ENCODE measurements at regions not wholly inside any gene's neighbourhood (a gene's known extent, or its start where the extent isn't known, plus 50 kb on each side); places are given as distances from the start of the nearest gene placed in this dataset.

- no peak for DNase-seq
Observed at GRCh38 chr14:36408388-36408787, 88.0 kb upstream of the MBIP start.

GRCh38 chr14:36405589-36406274 is 85.3 kb upstream of the MBIP start:
- DNase-seq, result no peak

GRCh38 chr14:36402867-36403266 is 82.4 kb upstream of the MBIP start:
- no peak for DNase-seq

- no peak for DNase-seq
Observed at GRCh38 chr14:36398463-36399291, 78.2 kb upstream of the MBIP start.

GRCh38 chr14:36397357-36397756 is 76.9 kb upstream of the MBIP start:
- DNase-seq, result no peak

GRCh38 chr14:36396798-36397197 is 76.4 kb upstream of the MBIP start:
- no peak for DNase-seq

- no peak for DNase-seq
Observed at GRCh38 chr14:36394593-36394992, 74.2 kb upstream of the MBIP start.

- no peak for DNase-seq
Observed at GRCh38 chr14:36390718-36391117, 70.3 kb upstream of the MBIP start.

- no peak for DNase-seq
Observed at GRCh38 chr14:36383767-36384431, 63.5 kb upstream of the MBIP start.

- peak; percentile 83 for DNase-seq
Observed at GRCh38 chr14:36373982-36374673, 53.7 kb upstream of the MBIP start.
